ENCODE measurements at regions not wholly inside any gene's neighbourhood (a gene's known extent, or its start where the extent isn't known, plus 50 kb on each side); places are given as distances from the start of the nearest gene placed in this dataset.

- TF ChIP-seq, protein P1, sequence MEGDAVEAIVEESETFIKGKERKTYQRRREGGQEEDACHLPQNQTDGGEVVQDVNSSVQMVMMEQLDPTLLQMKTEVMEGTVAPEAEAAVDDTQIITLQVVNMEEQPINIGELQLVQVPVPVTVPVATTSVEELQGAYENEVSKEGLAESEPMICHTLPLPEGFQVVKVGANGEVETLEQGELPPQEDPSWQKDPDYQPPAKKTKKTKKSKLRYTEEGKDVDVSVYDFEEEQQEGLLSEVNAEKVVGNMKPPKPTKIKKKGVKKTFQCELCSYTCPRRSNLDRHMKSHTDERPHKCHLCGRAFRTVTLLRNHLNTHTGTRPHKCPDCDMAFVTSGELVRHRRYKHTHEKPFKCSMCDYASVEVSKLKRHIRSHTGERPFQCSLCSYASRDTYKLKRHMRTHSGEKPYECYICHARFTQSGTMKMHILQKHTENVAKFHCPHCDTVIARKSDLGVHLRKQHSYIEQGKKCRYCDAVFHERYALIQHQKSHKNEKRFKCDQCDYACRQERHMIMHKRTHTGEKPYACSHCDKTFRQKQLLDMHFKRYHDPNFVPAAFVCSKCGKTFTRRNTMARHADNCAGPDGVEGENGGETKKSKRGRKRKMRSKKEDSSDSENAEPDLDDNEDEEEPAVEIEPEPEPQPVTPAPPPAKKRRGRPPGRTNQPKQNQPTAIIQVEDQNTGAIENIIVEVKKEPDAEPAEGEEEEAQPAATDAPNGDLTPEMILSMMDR (IDR thresholded peaks at IDR 0.05), result no peak
- TF ChIP-seq POLR2A (IDR thresholded peaks at IDR 0.05), result no peak
Observed at GRCh38 chr2:94725543-94725942, 145.7 kb upstream of the TEKT4 start.

Data from prostate gland (tissue), 2 donors.